ENCODE measurements at regions not wholly inside any gene's neighbourhood (a gene's known extent, or its start where the extent isn't known, plus 50 kb on each side); places are given as distances from the start of the nearest gene placed in this dataset.
A peak's percentile ranks its signal among the peaks of the same experiment; 100 is the strongest.

- no peaks in the 10 kb centered on the region for H3K36me3 ChIP-seq (replicated peaks in 1 of 2; ENCODE audit: control insufficient read depth in 1 of 2, insufficient read depth in 2 of 2, low read length in 2 of 2)
- H3K9ac ChIP-seq (ENCODE audit: insufficient read depth, low read depth, low read length), result no peak overlapping the region
- no peak overlapping the region for H3K27ac ChIP-seq (ENCODE audit: extremely low read length, insufficient read depth, low read length)
- ATAC-seq (no peak), DNase-seq (ENCODE audit: low spot score) (no peak), FAIRE-seq (no peak)
- H2AFZ ChIP-seq (ENCODE audit: low read length), result no peak overlapping the region
- in situ Hi-C loops (cut with HindIII; ENCODE audit: extremely low pct_ligation_motif_present, low pct_unique_long_range_greater_than_20kb), result no loop called here
- H3K4me3 ChIP-seq (replicated peaks in 1 of 3; ENCODE audit: insufficient read depth in 1 of 3, low read depth in 2 of 3, low read length in 3 of 3), result no peak overlapping the region
- 3% methylated on average over 1 of the region's 1 CpG for WGBS (ENCODE audit: low lambda C conversion rate)
- no peaks in the 10 kb centered on the region for H3K79me2 ChIP-seq (ENCODE audit: insufficient read depth, low read length)
- no peaks in the 10 kb centered on the region for H3K4me1 ChIP-seq (ENCODE audit: insufficient read depth, low read length)
- H3K9me3 ChIP-seq (ENCODE audit: low read length), result no peaks in the 10 kb centered on the region
- H3K27me3 ChIP-seq (ENCODE audit: control insufficient read depth in 1 of 2, insufficient read depth in 2 of 2, low read length in 2 of 2), result no peaks in the 10 kb centered on the region
- intact Hi-C loops (cut with micrococcal nuclease; ENCODE audit: unreplicated experiment), result no loop called here
- CTCF ChIA-PET (ENCODE audit: low intra/inter-chr PET ratio, low total read pairs), result no interaction called here
- no peak overlapping the region for H3K4me2 ChIP-seq (ENCODE audit: low read depth, low read length)
- POLR2A ChIA-PET, result no interaction called here
- BruUV-seq (replicated peaks), result no TSS peak
- no peak for TF ChIP-seq NR1H2 (CRISPR knock-in tag; IDR thresholded peaks at IDR 0.05; ENCODE audit: borderline replicate concordance, low read depth)
- no peak for TF ChIP-seq SIN3A (IDR thresholded peaks at IDR 0.05; ENCODE audit: borderline replicate concordance, low read depth, low read length)
- peak; percentile 68 for TF ChIP-seq MAFF (IDR thresholded peaks at IDR 0.05; ENCODE audit: low read depth, low read length)
- TF ChIP-seq MAFK (conservative IDR thresholded peaks at IDR 0.05 in 1 of 2, IDR thresholded peaks at IDR 0.05 in 1 of 2; ENCODE audit: low read length in 2 of 2), result peak; percentile 54 to 84
- TF ChIP-seq FOXM1 (CRISPR knock-in tag; IDR thresholded peaks at IDR 0.05), result no peak
- H4K20me1 ChIP-seq (ENCODE audit: insufficient read depth, low read length), result no peaks in the 10 kb centered on the region
Measured at GRCh38 chr9:84432746-84433145, 92.2 kb upstream of the SLC28A3 start.

- no peak for FAIRE-seq
- Histone ChIP-seq H3K27ac (ENCODE audit: extremely low read length, insufficient read depth, low read length) (no peak overlapping the region), H4K20me1 (ENCODE audit: insufficient read depth, low read length) (no peaks in the 10 kb centered on the region), H3K4me1 (ENCODE audit: insufficient read depth, low read length) (no peaks in the 10 kb centered on the region), H3K4me3 (replicated peaks in 1 of 3; ENCODE audit: insufficient read depth in 1 of 3, low read depth in 2 of 3, low read length in 3 of 3) (no peak overlapping the region), H3K79me2 (ENCODE audit: insufficient read depth, low read length) (no peaks in the 10 kb centered on the region), H3K36me3 (replicated peaks in 1 of 2; ENCODE audit: control insufficient read depth in 1 of 2, insufficient read depth in 2 of 2, low read length in 2 of 2) (no peaks in the 10 kb centered on the region), H3K9me3 (ENCODE audit: low read length) (no peaks in the 10 kb centered on the region), H3K27me3 (ENCODE audit: control insufficient read depth in 1 of 2, insufficient read depth in 2 of 2, low read length in 2 of 2) (no peaks in the 10 kb centered on the region), H3K4me2 (ENCODE audit: low read depth, low read length) (no peak overlapping the region), H3K9ac (ENCODE audit: insufficient read depth, low read depth, low read length) (no peak overlapping the region), H2AFZ (ENCODE audit: low read length) (no peak overlapping the region)
- POLR2A ChIA-PET, result no interaction called here
- TF ChIP-seq MAFK (conservative IDR thresholded peaks at IDR 0.05 in 1 of 2, IDR thresholded peaks at IDR 0.05 in 1 of 2; ENCODE audit: low read length in 2 of 2) (peak; percentile 49 to 65; a peak in 3 of 4 replicates), ZSCAN30 (CRISPR knock-in tag; IDR thresholded peaks at IDR 0.05) (no peak), MAFF (IDR thresholded peaks at IDR 0.05; ENCODE audit: low read depth, low read length) (peak; percentile 56)
- no peak for DNase-seq (ENCODE audit: low spot score)
- no TSS peak for BruUV-seq (replicated peaks)
- intact Hi-C loops (cut with micrococcal nuclease; ENCODE audit: unreplicated experiment) (no loop called here), in situ Hi-C loops (cut with HindIII; ENCODE audit: extremely low pct_ligation_motif_present, low pct_unique_long_range_greater_than_20kb) (no loop called here)
- WGBS (ENCODE audit: low lambda C conversion rate), result 0% methylated on average over 5 of the region's 6 CpGs
- CTCF ChIA-PET (ENCODE audit: low intra/inter-chr PET ratio, low total read pairs), result no interaction called here
- no peak for ATAC-seq
Measured at GRCh38 chr9:84435902-84436301, 95.3 kb upstream of the SLC28A3 start.

Measured in HepG2 (cell line).